GM19467 (cell line): ENCODE measurements at regions not wholly inside any gene's neighbourhood (a gene's known extent, or its start where the extent isn't known, plus 50 kb on each side); places are given as distances from the start of the nearest gene placed in this dataset.

ENCODE experiments used
- ATAC-seq: cut with Tn5 transposase; IDR thresholded peaks from one replicate; pipeline ENCODE4 v1.9.1; 2021; ENCODE audit warnings: mild to moderate bottlenecking, moderate library complexity; ENCODE audit not compliant: unreplicated experiment

DNA sequence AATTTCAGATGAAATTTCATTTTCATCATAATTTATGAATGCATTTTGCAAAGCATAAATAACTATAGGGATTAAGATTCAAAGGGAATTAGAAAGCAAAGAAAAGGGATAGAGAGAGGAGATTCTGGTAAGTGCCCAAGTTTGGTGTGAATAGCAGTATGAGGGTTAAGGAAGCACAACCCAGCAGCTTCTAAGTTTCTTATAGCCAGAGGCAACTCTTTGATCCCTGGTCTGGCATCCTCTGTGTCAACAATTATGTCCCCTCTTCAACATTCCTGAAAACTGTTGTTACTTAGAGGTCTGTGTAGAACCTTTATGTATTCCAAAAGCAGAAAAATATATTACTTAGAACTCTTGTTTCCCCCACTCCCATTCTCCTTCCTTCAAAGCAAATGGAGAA lies 171.6 kb upstream of the SATB2 start:
- no peak for ATAC-seq

- no peak for ATAC-seq
Observed at GRCh38 chr2:199627417-199627816, 169.7 kb upstream of the SATB2 start.

DNA sequence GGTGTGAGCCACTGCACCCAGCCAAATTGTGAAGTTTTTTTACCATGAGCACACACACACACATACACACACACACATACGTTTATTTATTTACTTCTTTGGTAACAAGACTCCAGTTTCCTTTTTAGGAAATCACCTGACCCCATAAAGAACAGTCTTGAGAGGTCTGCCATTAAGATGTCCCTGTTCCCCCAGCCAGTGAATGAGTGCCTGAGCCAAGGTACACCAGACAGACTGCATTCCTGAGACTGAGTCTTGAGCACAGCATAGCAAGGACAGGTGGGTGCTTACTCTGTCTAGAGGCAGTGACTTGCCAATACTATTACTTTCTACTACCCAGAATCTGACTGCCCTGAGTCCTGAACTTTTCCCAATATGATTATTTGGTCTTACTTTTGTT lies 167.2 kb upstream of the SATB2 start:
- no peak for ATAC-seq

DNA sequence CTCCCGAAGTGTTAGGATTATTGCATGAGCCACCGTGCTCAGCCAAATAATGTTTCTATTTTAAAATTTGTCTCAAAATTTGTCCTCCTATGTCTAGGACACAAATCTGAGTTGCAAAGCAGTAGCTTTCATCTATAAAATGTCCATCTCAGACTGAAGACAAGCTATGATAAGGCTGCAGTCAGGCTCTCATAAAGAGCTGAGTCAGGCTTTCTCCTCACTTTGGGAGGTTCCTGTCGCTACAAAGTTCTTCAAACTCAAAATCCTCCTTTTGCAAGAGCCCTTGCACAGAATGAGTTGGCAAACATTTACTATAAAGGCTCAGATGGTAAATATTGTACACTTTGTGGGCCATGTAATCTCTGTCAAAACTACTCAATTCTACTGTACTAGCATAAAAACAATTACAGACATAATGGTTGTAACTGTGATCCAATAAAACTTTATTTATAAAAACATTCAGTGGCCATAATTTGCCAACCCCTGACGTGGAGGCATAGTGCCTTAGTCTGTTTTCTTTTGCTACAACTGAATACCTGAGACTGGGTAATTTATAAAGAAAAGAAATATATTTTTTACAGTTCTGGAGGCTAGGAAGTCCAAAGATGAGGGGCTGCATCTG lies 154.9 kb upstream of the SATB2 start:
- no peak for ATAC-seq

DNA sequence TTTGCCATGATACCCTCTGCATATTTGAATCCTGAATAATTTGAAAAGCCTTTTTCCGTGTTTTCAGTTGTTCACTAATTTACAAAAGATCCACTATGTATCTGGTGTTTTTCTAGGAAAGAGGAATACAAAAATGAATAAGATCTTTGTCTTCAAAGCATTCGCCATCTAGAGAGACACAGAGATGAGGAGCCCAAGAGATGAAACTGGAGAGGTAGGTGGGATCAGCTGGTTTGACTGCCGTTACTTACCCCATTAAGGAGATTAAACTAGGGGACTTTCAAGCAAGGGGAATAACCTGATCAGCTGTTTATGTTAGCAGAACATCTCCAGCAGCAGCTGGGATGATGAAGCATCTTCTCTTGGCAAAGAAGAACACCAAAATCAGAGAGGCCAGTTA lies 150.2 kb upstream of the SATB2 start:
- ATAC-seq, result no peak

- ATAC-seq, result no peak
Observed at GRCh38 chr2:199606193-199606780, 148.5 kb upstream of the SATB2 start.

DNA sequence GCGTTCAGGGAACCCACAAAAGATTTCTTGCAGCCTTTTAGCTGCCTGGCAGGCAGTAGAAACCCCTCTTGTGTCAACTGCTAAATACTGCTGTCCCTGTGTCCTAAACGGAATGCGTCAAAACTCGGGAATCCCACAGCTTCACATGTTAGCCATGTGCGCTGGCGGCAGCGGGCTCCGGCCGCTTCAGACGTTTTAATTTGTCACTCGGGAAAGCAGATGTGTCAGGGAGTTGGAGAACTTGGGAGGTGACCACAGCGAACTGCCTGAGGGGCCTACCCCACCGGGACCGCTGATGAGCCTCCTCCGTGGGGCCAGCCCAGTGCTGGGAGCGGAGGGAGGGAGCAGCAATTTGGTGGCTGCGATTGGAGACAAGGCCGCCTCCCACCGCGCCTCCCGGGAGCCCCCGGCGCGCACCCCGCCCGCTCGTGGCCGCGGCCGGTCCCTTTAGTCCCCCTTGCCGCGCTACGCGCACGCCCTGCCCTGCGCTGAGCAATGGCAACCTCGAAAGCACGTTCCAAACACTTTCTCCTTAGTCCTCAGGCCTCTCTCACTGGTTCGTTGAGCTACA lies 146.1 kb upstream of the SATB2 start:
- no peak for ATAC-seq

- ATAC-seq, result no peak
Observed at GRCh38 chr2:199602896-199603717, 145.4 kb upstream of the SATB2 start.

DNA sequence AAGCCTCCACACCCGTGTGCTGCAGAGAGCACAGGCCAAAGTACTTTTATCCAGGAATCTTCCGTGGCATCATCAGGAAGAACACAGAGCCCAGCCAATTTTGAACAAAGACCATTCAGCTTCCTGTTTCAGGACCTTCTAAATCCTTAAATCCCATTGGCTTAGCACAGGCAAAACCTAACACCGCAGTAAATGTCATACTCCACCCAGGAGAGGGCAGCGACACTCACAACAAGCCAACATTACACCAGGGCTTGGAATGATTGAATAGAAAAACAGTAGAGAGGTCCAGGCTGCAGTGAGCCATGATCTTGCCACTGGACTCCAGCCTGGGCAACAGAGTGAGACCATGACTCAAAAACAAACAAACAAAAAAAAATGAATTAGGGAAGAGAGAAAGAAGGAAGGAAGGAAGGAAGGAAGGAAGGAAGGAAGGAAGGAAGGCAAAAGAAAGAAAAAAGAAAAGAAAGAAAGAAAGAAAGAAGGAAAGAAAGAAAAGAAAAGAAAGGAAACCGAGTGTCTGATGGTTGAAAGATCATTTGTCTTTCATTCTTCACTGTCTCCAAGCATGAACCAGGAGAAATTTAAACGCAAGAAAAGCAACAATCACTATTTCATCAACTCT lies 144.6 kb upstream of the SATB2 start:
- ATAC-seq, result no peak

DNA sequence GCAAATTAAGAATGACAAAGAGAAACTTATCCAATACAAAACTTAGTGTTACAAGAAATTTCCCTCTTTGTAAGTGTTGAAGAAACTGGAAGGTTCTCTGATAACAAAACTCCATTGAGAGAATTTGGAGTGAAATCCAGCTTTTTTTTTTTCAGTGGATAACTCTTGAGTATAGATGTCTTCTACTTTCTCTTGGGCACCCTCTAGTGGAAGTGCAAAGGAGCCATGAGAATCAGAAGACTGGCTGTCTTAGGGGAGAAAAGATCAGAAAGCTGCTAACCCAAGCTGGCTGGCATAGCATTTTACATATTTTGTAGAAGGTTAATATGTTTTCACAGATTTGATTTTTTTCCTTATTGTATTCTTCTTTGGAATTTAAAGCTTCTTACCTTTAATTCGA lies 138.8 kb upstream of the SATB2 start:
- no peak for ATAC-seq

GRCh38 chr2:199594443-199594842 lies 136.7 kb upstream of the SATB2 start:
- no peak for ATAC-seq

- ATAC-seq, result no peak
Observed at GRCh38 chr2:199591826-199592225, 134.1 kb upstream of the SATB2 start.

DNA sequence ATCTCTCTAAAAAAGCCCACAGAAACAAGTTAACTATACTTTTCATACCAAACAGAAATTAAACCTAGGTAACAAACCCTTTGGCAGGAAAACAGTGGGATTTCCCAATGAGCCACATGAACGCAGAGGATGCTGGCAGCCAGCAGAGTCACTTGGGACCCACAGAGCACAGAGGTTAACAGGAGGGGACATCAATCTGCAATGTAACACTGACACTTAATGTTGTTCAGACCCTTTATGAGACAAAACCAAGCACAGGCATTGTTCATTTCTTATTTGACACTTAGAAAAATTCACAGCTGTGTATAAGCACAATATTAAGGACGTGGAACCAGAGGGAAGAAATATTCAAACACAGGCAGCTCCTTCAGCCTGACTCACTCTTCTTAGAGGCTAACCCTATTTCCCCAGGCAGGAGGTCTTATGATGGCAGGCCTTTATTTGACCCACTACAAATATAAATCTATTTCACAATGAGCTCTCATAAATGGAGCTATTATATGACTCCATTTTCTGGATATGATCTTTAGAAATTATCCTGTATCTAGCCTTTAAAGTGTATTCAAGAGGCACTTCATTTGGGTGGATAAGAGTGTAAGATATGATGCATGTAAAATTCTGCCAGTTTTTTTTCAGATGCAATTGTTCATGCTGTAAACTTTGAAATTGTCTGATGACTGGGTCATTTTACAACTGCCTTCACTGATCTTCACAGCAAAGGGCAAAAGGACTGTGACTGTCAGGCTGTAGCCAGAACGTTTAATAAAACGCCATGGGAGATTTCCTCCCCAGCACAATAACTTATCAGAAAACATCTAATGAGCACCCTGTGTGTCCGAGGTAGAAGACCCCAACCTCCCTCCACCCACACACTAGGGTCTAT lies 132.8 kb upstream of the SATB2 start:
- ATAC-seq, result no peak

DNA sequence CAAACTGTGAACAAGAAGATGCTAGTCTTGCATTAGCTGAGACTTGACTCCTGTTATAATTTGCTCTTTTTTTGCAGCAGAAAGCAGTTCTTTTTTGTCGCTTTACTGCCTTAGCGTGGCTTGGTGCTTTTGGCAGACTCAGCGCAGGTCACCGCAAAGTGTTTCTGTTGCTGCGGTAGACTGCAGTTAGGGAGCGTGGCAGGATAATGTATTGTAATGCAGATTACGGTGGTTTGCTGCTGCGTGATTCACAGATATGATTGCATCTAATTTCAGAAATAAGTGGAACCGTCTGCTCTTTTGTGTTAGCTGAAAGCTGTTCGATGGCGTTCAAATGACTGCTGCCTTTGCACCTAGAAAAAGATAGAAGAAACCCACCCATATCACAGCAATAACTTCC lies 131.6 kb upstream of the SATB2 start:
- ATAC-seq, result no peak

GRCh38 chr2:199588054-199588453 lies 130.3 kb upstream of the SATB2 start:
- ATAC-seq, result no peak

GRCh38 chr2:199586646-199587045 lies 128.9 kb upstream of the SATB2 start:
- no peak for ATAC-seq

GRCh38 chr2:199583676-199584075 lies 125.9 kb upstream of the SATB2 start:
- ATAC-seq, result no peak

DNA sequence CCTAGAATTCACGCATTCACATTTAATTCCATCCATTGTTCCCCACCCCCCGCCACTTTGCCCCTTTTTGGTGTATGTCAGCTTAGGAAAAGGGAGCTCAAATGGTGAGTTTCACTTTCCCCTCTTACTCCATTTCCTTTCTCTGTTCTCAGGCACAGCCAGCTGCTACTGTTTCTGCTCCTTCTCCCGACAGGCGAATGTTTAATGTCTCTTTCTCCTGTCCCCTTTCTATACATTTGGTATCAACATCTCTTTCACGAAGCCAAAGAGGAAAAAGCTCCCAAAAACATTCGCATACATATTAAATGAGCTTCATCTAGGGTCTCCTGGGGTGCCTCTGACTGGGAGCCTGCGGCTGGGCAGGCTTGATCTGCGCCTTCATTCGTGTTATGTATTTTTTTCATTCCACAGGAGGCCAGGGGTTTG lies 124.2 kb upstream of the SATB2 start:
- ATAC-seq, result no peak

- no peak for ATAC-seq
Observed at GRCh38 chr2:199581408-199581807, 123.7 kb upstream of the SATB2 start.

- no peak for ATAC-seq
Observed at GRCh38 chr2:199575416-199575815, 117.7 kb upstream of the SATB2 start.
